HG03280 (cell line): ENCODE measurements at regions not wholly inside any gene's neighbourhood (a gene's known extent, or its start where the extent isn't known, plus 50 kb on each side); places are given as distances from the start of the nearest gene placed in this dataset.

Experiments used
- ATAC-seq: cut with Tn5 transposase; IDR thresholded peaks from one replicate; pipeline ENCODE4 v1.9.1; 2021; ENCODE audit warnings: mild to moderate bottlenecking, moderate library complexity; ENCODE audit not compliant: unreplicated experiment

DNA sequence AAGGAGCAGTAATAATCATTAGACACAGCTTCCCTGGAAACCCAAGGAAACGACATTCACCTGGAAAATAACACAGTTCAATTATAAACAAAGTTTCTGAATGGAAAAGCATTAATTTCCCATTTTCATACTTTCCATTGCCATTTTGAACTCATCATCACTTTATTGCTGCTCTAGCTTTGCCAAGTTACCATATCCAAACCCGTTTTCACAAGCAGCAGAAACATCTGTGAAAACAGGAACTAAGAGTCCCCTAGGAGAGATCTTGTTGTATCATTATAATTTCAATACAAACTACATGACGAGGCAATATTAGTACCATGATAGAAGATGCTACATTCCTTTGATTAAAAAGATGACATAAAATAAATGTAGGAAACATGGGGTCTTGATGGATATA lies 597.0 kb upstream of the NRXN1 start:
- ATAC-seq, result no peak

GRCh38 chr2:51624995-51625394 lies 593.1 kb upstream of the NRXN1 start:
- ATAC-seq, result no peak

GRCh38 chr2:51620796-51621195 lies 588.9 kb upstream of the NRXN1 start:
- ATAC-seq, result no peak

DNA sequence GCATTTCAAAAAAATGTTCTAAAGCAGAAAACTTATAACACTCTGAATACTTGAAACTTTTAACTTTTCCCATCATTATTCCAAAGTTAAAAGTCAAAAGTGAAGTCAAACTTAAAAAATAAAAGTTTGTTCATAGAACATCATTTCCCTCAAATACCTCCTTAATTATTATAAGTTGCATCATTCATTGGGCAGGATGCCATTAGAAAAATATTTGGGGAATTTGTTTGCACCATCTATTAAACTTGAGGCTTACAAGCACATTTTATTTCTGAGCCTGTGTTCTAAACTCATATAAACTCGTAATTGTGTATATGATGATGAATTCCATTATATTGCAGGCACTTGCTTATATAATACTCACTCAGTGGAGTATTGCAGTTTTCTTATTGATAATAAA lies 588.0 kb upstream of the NRXN1 start:
- no peak for ATAC-seq

GRCh38 chr2:51612387-51612786 lies 580.5 kb upstream of the NRXN1 start:
- no peak for ATAC-seq

GRCh38 chr2:51601706-51602105 lies 569.8 kb upstream of the NRXN1 start:
- no peak for ATAC-seq

GRCh38 chr2:51597086-51597485 lies 565.2 kb upstream of the NRXN1 start:
- ATAC-seq, result no peak

GRCh38 chr2:51595836-51596235 lies 563.9 kb upstream of the NRXN1 start:
- ATAC-seq, result no peak

DNA sequence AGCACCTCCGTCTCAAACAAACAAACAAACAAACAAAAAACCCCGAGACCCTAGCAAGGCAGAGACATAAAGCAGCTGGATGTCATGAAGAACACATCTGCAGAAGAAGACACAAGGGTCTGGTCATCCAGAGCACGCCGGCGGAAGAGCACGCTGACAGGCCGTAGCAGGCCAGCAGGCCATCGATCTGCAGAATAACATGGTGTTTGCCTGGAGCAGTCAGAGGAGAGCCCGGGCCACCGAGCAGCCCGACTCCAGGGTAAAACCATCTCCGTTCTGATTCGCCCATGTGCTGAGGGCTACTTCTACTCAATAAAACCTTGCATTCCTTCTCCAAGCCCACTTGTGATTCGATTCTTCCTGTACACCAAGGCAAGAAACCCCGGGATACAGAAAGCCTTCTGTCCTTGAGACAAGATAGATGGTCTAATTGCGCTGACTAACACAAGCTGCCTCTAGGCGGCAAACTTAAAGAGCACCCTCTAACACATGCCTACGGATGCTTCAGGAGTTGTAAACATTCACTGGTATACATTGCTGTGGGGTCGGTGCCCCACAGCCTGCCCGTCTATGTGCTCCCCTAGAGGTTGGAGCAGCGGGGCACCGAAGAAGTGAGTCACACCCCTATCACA lies 549.8 kb upstream of the NRXN1 start:
- no peak for ATAC-seq

DNA sequence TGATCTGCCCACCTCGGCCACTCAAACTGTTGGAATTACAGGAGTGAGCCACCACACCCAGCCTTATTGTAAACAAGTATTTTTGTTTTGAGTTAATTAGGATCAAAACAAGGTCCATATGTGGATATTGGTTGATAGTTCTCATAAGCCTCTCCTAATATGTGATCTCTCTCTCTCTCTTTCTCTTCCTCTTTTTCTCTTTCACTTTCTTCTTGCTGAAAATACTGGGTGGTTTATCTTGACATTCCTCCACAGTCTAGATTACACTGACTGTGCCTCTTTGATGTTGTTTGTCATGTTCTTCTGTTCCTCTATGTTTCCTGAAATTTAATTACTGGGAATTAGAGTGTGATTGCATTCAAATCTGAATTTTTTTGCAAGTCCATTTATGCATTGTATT lies 547.5 kb upstream of the NRXN1 start:
- ATAC-seq, result no peak

GRCh38 chr2:51575181-51575580 lies 543.2 kb upstream of the NRXN1 start:
- ATAC-seq, result no peak

GRCh38 chr2:51559026-51559425 lies 527.1 kb upstream of the NRXN1 start:
- ATAC-seq, result no peak

- ATAC-seq, result no peak
Observed at GRCh38 chr2:51553476-51553875, 521.5 kb upstream of the NRXN1 start.

DNA sequence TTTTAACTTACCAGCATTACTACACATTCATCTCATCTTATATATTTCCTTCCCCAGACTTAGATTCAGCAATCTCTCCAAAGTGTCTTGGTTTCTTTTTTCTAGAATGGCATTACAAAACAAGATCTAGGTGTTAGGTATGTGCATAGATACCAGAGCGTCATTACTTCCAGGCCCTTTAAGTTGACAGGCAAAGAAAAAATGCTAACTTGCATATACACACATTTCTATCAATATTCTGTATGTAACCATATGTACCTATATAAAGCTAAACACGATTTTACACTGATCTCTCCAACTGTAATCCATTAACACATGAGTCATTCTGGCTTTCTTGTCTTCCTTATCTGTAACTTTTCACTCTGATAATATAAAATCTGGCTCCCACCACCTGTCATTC lies 503.8 kb upstream of the NRXN1 start:
- ATAC-seq, result no peak

- no peak for ATAC-seq
Observed at GRCh38 chr2:51534166-51534565, 502.2 kb upstream of the NRXN1 start.

DNA sequence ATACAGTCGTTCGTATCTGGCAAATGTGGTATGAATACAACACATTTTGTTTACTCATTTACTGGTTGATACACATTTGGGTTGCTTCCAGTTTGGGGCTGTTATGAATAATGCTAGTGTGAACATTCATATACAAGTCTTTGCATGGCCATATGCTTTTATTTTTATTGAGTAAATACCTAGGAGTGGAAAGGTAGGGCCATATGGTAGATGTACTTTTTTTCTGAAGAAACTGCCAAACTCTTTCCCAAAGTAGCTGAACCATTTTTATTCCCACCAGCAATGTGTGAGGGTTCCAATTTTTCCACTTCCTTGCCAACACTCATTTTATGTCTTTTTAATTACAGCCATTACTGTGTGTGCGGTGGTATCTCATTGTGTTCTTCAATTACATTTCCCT lies 496.2 kb upstream of the NRXN1 start:
- ATAC-seq, result no peak

- ATAC-seq, result no peak
Observed at GRCh38 chr2:51526766-51527165, 494.8 kb upstream of the NRXN1 start.

- ATAC-seq, result no peak
Observed at GRCh38 chr2:51516667-51517066, 484.7 kb upstream of the NRXN1 start.

DNA sequence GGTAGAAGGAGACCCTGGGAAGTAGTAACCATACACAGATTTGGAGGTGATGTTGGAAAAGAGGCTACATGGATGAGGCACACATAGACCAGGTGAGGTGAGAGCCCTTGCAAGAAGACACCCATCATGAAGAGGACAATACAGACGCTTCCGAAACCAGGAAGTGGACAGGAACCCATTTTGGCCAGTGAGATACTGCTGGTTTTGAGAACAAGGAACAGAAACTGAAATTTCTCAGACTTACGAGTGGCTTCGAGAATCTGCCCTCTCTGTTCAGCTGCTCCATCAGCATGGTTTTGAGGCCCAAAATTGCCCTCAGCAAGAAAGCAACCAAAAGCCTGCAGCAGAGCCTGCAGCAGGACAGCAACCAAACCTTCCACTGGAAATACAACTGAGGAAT lies 479.1 kb upstream of the NRXN1 start:
- no peak for ATAC-seq

DNA sequence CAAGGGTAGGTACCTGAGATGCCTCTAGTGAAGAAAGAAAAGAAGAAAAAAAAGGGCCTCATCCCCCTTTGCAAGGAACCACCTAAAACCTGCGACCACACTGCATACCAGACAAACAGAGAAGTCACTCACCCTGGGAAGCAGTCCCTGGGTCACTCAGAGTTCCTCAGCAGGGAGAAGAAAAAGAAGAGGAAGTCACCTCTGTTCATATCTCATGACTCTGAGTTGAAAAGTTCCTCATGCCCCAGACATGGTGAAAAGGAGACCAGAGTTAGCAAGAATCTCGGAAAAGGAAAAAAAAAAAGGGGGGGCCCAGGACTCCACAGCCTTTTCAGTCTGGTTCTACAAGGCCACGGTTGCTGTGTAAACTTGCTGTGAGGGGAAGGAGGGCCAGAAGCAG lies 478.4 kb upstream of the NRXN1 start:
- ATAC-seq, result no peak

GRCh38 chr2:51505533-51505932 lies 473.6 kb upstream of the NRXN1 start:
- no peak for ATAC-seq

DNA sequence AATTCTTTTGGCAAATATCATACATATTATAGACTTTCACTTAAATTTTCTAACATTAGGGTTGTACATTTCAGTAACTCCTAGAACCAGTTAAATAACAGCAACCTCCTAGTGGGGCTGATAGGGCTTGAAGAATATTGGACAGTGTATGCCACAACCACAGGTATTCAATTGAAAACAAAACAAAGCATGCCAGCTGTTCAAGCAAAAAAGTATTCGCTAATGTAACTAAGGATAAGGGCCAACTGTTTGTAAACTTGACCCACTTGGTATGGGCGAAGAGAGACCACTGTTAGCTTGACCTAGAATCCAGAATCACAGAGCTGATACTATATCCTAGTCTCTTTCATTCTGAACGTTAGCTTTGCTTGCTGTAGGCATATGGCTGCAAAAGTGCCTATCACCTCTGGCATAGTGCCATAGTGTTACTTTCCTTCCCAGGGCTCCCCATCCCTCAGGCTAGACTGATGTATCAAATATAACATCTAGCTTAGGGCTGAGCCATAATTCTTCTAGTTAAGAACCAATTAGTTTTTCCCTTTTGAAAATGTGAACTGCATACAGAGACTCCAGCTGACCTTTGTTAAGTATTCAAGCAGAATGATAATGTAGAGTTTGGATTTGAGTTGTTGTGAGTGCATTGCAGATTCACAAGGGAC lies 458.8 kb upstream of the NRXN1 start:
- ATAC-seq, result no peak

GRCh38 chr2:51484605-51485004 lies 452.7 kb upstream of the NRXN1 start:
- no peak for ATAC-seq
